ENCODE measurements at regions not wholly inside any gene's neighbourhood (a gene's known extent, or its start where the extent isn't known, plus 50 kb on each side); places are given as distances from the start of the nearest gene placed in this dataset.

- no peak for DNase-seq
- Histone ChIP-seq H3K23ac (ENCODE audit: insufficient read length, low read depth, low read length) (no peak overlapping the region), H2AFZ (ENCODE audit: low read length) (no peak overlapping the region), H3K79me2 (ENCODE audit: insufficient read depth, low read length) (no peaks in the 10 kb centered on the region), H4K8ac (replicated peaks; ENCODE audit: insufficient read length, low read depth, low read length) (no peak overlapping the region), H3K27ac (ENCODE audit: insufficient read length, low read depth, low read length) (no peak overlapping the region), H3K4ac (ENCODE audit: low read depth, low read length) (no peak overlapping the region), H3K4me2 (ENCODE audit: insufficient read depth, insufficient read length, low read length) (no peak overlapping the region), H2BK12ac (ENCODE audit: insufficient read length, low read depth, low read length) (no peak overlapping the region), H3K9me3 (ENCODE audit: control insufficient read depth, low read depth, low read length) (no peaks in the 10 kb centered on the region), H4K5ac (ENCODE audit: insufficient read length, low read depth, low read length) (no peak overlapping the region), H2BK5ac (ENCODE audit: insufficient read length, low read length) (no peak overlapping the region), H3K56ac (ENCODE audit: insufficient read length, low read depth, low read length) (no peak overlapping the region), H4K20me1 (ENCODE audit: control insufficient read depth, insufficient read depth, insufficient read length) (no peaks in the 10 kb centered on the region), H3K27me3 (ENCODE audit: insufficient read depth, low read length) (no peaks in the 10 kb centered on the region), H3K79me1 (ENCODE audit: insufficient read depth, low read depth, low read length, poor library complexity, severe bottlenecking) (no peaks in the 10 kb centered on the region), H3K14ac (ENCODE audit: insufficient read depth, low read length) (no peak overlapping the region), H3K18ac (ENCODE audit: insufficient read length, low read depth, low read length) (no peak overlapping the region), H2BK120ac (ENCODE audit: low read depth, low read length, poor library complexity, severe bottlenecking) (no peak overlapping the region), H4K91ac (ENCODE audit: insufficient read length, low read depth, low read length) (no peak overlapping the region), H3K4me1 (ENCODE audit: insufficient read depth, low read length) (no peaks in the 10 kb centered on the region; the same call in 1 of the 2 replicates), H3K23me2 (ENCODE audit: insufficient read length, low read depth, low read length, poor library complexity, severe bottlenecking) (no peaks in the 10 kb centered on the region), H2AK5ac (ENCODE audit: insufficient read length, low read length) (no peak overlapping the region), H2BK20ac (ENCODE audit: low read depth, low read length, poor library complexity, severe bottlenecking) (no peak overlapping the region), H3K9ac (ENCODE audit: extremely low read depth, insufficient read length, low read length) (no peak overlapping the region), H2BK15ac (ENCODE audit: low read depth, low read length) (no peak overlapping the region), H3T11ph (ENCODE audit: low read length) (no peak overlapping the region)
- no peak for TF ChIP-seq CTCF (conservative IDR thresholded peaks at IDR 0.05)
- H3K27me3 Mint-ChIP-seq (ENCODE audit: low read depth): no peaks in the 10 kb centered on the region; the same call in 1 of the 2 replicates
- peaks cover 23 to 25% of the 10 kb centered on the region in 2 experiments for H3K4me1 Mint-ChIP-seq
- no peak overlapping the region for H3K4me3 Mint-ChIP-seq
- no peak overlapping the region for H3K27ac Mint-ChIP-seq
- peaks cover 19% of the 10 kb centered on the region in 2 experiments for H3K9me3 Mint-ChIP-seq
- peaks cover 15 to 19% (median 18%) of the 10 kb centered on the region in 3 experiments for H3K36me3 Mint-ChIP-seq (ENCODE audit: insufficient read depth in 1 of 3, low read depth in 3 of 3)
These were observed 153.3 kb upstream of the KYNU start for GRCh38 chr2:142724186-142724585.

Measured in H9 (cell line).